Activated T-helper 2 cell treated with anti-CD3 and anti-CD28 coated beads, Interferon-gamma antibody, Interleukin-2, Interleukin-4, amounts not matched to agents 10 μg/mL and 5 μg/mL and 100 μg/mL, durations not matched to agents 14 hours and 24 hours and 36 hours (primary cell): ENCODE measurements at regions not wholly inside any gene's neighbourhood (a gene's known extent, or its start where the extent isn't known, plus 50 kb on each side); places are given as distances from the start of the nearest gene placed in this dataset.
A peak's percentile ranks its signal among the peaks of the same experiment; 100 is the strongest.

Experiments used
- DNase-seq: peaks from one replicate; pipeline ENCODE4 v3.0.0; 2021; ENCODE audit warnings: low spot score
- H3K27ac Mint-ChIP-seq: one replicate; pipeline ENCODE4 v1.8.0; 2021; ENCODE audit warnings: mixed read lengths
- H3K27me3 Mint-ChIP-seq: one replicate; pipeline ENCODE4 v1.8.0; 2021; ENCODE audit warnings: low read depth, mixed read lengths
- H3K36me3 Mint-ChIP-seq: one replicate; pipeline ENCODE4 v1.8.0; 2021; ENCODE audit warnings: low read depth, mixed read lengths
- H3K4me1 Mint-ChIP-seq: one replicate; pipeline ENCODE4 v1.8.0; 2021; ENCODE audit warnings: low read depth, mixed read lengths
- H3K4me3 Mint-ChIP-seq: one replicate; pipeline ENCODE4 v1.8.0; 2021; ENCODE audit warnings: low read depth, mild to moderate bottlenecking, moderate library complexity, mixed read lengths
- H3K9me3 Mint-ChIP-seq: one replicate; pipeline ENCODE4 v1.8.0; 2021; ENCODE audit warnings: mixed read lengths
- intact Hi-C: fragments of 100-400 bp; cut with micrococcal nuclease; formaldehyde crosslinking; loops from one replicate; pipeline ENCODE4 v1.15.1; 2023

DNA sequence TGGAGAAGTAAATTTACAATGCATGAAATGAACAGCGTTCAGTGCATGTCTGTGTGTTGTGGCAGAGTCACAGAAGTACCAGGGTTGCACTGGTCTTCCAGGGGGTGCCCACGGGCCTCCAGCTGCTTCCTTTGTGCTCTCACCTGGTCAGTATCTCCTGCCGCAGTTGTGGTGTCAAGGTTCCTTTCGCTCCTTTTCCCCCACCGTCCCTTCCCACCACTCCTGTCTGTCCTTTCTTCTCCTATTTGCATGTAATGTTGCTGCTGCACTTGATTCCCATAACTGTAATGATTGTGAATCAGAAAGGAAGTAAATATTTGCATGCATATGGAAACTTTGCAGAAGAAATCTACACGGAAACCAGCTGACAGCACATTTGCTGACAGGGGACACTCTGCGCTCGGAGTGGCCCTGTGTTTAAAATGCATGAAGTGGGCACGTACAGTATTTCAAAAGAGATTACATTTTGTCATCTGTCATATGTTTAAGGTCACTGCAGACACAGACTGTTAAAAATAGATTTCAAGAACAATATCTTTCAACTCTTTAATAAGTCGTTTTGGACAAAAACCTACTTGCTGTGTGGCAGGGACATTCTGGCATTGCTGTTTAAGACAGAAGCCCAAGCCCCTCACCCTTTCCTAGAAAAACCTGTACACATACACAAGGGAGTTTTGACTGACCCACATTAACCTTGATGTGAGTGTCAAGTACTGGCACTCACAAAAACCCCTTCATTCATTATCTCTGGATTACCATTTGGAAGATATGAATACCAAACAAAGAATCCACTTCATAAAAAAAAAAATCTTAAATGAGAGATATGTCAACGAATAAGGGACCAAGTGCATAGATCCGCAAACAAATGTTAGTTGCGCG lies 336.7 kb upstream of the KLF6 start:
- peaks cover 16% of the 10 kb centered on the region for H3K4me1 Mint-ChIP-seq
- H3K27ac Mint-ChIP-seq = peak overlapping the region; percentile 16
- H3K27me3 Mint-ChIP-seq = peaks cover 7% of the 10 kb centered on the region
- H3K9me3 Mint-ChIP-seq = peaks cover 24% of the 10 kb centered on the region
- H3K36me3 Mint-ChIP-seq = peaks cover 12% of the 10 kb centered on the region
- no peak overlapping the region for H3K4me3 Mint-ChIP-seq
- intact Hi-C loops = no loop called here
- no peak for DNase-seq

DNA sequence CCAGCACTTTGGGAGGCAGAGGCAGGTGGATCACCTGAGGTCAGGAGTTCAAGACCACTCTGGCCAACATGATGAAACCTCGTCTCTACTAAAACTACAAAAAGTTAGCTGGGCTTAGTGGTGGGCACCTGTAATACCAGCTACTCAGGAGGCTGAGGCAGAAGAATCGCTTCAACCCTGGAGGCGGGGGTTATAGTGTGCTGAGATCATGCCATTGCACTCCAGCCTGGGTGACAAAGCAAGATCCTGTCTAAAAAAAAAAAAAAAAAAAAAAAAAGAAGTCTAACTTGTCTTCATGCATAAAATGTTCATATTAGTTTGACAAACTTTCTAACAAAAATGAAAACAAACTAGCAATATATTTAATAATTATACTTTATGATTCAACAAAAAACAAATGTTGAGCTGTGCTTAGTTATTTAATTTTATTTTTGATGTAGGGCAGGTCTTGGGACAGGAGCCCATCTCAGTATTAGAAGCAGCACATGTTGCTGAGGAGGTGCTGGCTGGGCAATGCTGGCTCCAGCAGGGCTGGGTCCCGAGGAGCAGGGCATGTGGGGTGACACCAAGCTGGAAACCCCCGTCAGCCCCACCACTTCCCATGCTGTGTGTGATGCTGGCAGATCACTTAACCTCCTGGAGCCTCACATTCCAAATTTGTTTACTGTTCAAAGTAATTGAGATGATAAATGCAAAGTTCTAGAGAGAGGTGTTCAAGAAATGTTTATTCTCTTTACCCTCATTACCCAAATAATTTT lies 335.3 kb upstream of the KLF6 start:
- Mint-ChIP-seq H3K4me3 (no peak overlapping the region), H3K4me1 (peaks cover 11% of the 10 kb centered on the region), H3K9me3 (peaks cover 17% of the 10 kb centered on the region), H3K27ac (no peak overlapping the region), H3K36me3 (peaks cover 4% of the 10 kb centered on the region), H3K27me3 (peaks cover 12% of the 10 kb centered on the region)
- DNase-seq = no peak
- intact Hi-C loops = no loop called here

DNA sequence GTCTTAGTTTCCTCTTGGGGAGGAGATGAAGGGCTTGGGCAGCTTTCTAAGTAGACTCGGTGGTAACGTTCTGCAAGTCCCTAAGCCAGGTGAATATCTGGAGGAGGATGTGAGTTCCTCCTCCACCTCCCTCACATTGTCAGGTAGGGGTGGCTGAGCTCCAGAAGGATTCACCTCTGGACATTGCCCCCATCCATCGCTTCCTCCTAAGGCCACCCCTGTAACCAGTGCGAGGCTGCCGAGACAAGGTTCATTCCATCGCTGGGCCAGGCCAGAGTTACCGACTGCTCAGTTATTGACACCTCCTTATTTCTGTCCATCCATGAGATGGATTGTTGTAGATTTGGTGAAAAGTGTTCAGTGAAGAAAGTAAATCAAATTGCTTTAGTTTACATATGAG lies 334.1 kb upstream of the KLF6 start:
- H3K27ac Mint-ChIP-seq = no peak overlapping the region

GRCh38 chr10:4117604-4118003 lies 332.6 kb upstream of the KLF6 start:
- no peak for DNase-seq
- peaks cover 16% of the 10 kb centered on the region for H3K27me3 Mint-ChIP-seq
- no peak overlapping the region for H3K27ac Mint-ChIP-seq
- H3K4me1 Mint-ChIP-seq = peaks cover 11% of the 10 kb centered on the region
- peaks cover 12% of the 10 kb centered on the region for H3K9me3 Mint-ChIP-seq
- H3K4me3 Mint-ChIP-seq = no peak overlapping the region
- no peaks in the 10 kb centered on the region for H3K36me3 Mint-ChIP-seq
- intact Hi-C loops = no loop called here

More for the DNA sequence above, 334.1 kb upstream of the KLF6 start:
- no peak for DNase-seq
- H3K27me3 Mint-ChIP-seq = peaks cover 15% of the 10 kb centered on the region
- peaks cover 12% of the 10 kb centered on the region for H3K9me3 Mint-ChIP-seq
- intact Hi-C loops = no loop called here
- no peaks in the 10 kb centered on the region for H3K36me3 Mint-ChIP-seq
- H3K4me1 Mint-ChIP-seq = peaks cover 9% of the 10 kb centered on the region
- H3K4me3 Mint-ChIP-seq = no peak overlapping the region

- H3K9me3 Mint-ChIP-seq = peaks cover 9% of the 10 kb centered on the region
Measured at GRCh38 chr10:4111643-4112042, 326.6 kb upstream of the KLF6 start.

DNA sequence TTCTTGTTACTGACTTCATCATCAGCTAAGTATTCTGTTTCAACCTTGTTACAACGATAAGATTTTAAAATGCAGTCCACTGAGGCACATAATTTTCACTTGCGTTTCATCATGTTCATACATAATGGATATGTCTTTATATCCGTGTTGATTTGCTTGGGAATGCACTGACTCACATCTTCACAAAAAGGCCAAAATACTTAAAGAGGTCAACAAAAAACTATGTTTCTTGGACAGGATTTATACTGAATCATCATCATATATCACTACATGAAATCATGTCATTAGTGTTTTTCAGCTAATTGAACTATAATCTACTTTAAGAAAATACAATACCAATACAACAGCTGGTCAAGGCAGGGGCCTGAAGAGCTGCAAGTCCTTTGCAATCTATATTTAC lies 324.5 kb upstream of the KLF6 start:
- Mint-ChIP-seq H3K4me1 (peaks cover 8% of the 10 kb centered on the region), H3K27me3 (peaks cover 12% of the 10 kb centered on the region), H3K36me3 (no peaks in the 10 kb centered on the region), H3K9me3 (no peaks in the 10 kb centered on the region), H3K4me3 (no peak overlapping the region), H3K27ac (no peak overlapping the region)
- DNase-seq = no peak
- intact Hi-C loops = no loop called here

More at GRCh38 chr10:4111643-4112042, 326.6 kb upstream of the KLF6 start:
- no peaks in the 10 kb centered on the region for H3K36me3 Mint-ChIP-seq
- no peak overlapping the region for H3K27ac Mint-ChIP-seq
- H3K4me3 Mint-ChIP-seq = no peak overlapping the region
- H3K4me1 Mint-ChIP-seq = peaks cover 8% of the 10 kb centered on the region
- no peak for DNase-seq
- intact Hi-C loops = no loop called here
- peaks cover 20% of the 10 kb centered on the region for H3K27me3 Mint-ChIP-seq

GRCh38 chr10:4108693-4109092 lies 323.7 kb upstream of the KLF6 start:
- H3K27ac Mint-ChIP-seq = no peak overlapping the region
- no peak overlapping the region for H3K4me3 Mint-ChIP-seq
- H3K4me1 Mint-ChIP-seq = peaks cover 14% of the 10 kb centered on the region
- intact Hi-C loops = no loop called here
- no peaks in the 10 kb centered on the region for H3K36me3 Mint-ChIP-seq
- H3K27me3 Mint-ChIP-seq = peaks cover 12% of the 10 kb centered on the region
- no peak for DNase-seq
- no peaks in the 10 kb centered on the region for H3K9me3 Mint-ChIP-seq

DNA sequence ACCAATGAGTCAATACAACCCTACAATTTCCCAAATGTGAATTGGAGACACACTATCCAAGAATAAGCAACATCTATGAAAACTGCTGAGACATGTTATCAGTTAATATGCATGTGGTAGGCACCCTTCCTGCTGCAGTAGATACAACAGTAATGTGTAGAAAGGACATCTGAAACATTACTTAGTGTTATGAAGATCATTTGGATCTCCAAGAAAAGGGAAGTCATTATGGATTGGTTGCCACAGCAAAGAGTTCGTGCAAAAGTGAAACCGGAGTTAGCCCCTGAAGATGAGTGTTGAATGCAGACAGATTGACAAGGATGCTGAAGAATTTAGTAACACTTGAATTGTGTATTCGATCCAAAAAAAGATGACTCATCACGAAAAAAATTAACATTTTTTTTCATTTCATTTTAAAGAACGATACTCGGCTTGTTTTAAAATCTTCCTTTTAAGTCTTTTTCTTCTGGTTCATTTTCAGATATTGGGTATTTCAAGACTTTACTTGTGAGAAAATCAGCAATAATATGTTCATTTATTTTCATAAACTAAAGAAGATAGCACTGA lies 322.4 kb upstream of the KLF6 start:
- H3K27ac Mint-ChIP-seq = no peak overlapping the region
- H3K4me3 Mint-ChIP-seq = no peak overlapping the region
- no peaks in the 10 kb centered on the region for H3K36me3 Mint-ChIP-seq
- H3K27me3 Mint-ChIP-seq = peaks cover 10% of the 10 kb centered on the region
- H3K4me1 Mint-ChIP-seq = peaks cover 20% of the 10 kb centered on the region
- intact Hi-C loops = no loop called here
- no peak for DNase-seq
- H3K9me3 Mint-ChIP-seq = no peaks in the 10 kb centered on the region

GRCh38 chr10:4103603-4104002 lies 318.6 kb upstream of the KLF6 start:
- peaks cover 7% of the 10 kb centered on the region for H3K27me3 Mint-ChIP-seq
- intact Hi-C loops = no loop called here
- no peak overlapping the region for H3K4me3 Mint-ChIP-seq
- no peaks in the 10 kb centered on the region for H3K36me3 Mint-ChIP-seq
- H3K27ac Mint-ChIP-seq = no peak overlapping the region
- no peaks in the 10 kb centered on the region for H3K9me3 Mint-ChIP-seq
- DNase-seq = no peak
- peaks cover 29% of the 10 kb centered on the region for H3K4me1 Mint-ChIP-seq

GRCh38 chr10:4102802-4103344 lies 317.9 kb upstream of the KLF6 start:
- Mint-ChIP-seq H3K36me3 (no peaks in the 10 kb centered on the region), H3K27ac (no peak overlapping the region), H3K4me3 (no peak overlapping the region), H3K27me3 (peaks cover 7% of the 10 kb centered on the region), H3K4me1 (peaks cover 29% of the 10 kb centered on the region), H3K9me3 (no peaks in the 10 kb centered on the region)
- no peak for DNase-seq
- intact Hi-C loops = no loop called here

GRCh38 chr10:4101918-4102654 lies 317.1 kb upstream of the KLF6 start:
- intact Hi-C loops = no loop called here
- Mint-ChIP-seq H3K27me3 (peaks cover 4% of the 10 kb centered on the region), H3K4me3 (no peak overlapping the region), H3K27ac (no peak overlapping the region), H3K9me3 (no peaks in the 10 kb centered on the region), H3K4me1 (peaks cover 26% of the 10 kb centered on the region), H3K36me3 (no peaks in the 10 kb centered on the region)
- DNase-seq = no peak

DNA sequence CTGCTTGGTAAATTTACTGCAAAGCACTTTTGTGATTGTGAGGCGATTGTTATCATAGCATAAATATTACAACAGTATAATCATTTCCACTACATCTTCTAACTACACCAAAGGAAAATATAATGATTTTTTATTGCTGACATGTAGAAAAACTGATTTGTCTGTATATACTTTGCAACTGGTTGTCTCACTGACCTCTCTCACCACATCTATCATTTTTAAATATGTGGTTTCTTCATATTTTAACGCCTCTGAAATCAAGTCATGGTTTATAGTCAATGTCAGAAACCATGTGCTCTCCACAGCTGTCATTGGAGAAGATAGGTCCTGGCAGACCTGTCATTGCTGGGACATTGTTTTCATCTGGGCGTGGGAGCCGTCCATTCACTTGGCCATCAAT lies 315.4 kb upstream of the KLF6 start:
- H3K9me3 Mint-ChIP-seq = no peaks in the 10 kb centered on the region
- no peak overlapping the region for H3K27ac Mint-ChIP-seq
- no peak for DNase-seq
- peaks cover 9% of the 10 kb centered on the region for H3K27me3 Mint-ChIP-seq
- H3K4me1 Mint-ChIP-seq = peaks cover 26% of the 10 kb centered on the region
- H3K36me3 Mint-ChIP-seq = no peaks in the 10 kb centered on the region
- intact Hi-C loops = no loop called here
- no peak overlapping the region for H3K4me3 Mint-ChIP-seq
